Posterior vena cava (tissue), 2 donors: ENCODE measurements at regions not wholly inside any gene's neighbourhood (a gene's known extent, or its start where the extent isn't known, plus 50 kb on each side); places are given as distances from the start of the nearest gene placed in this dataset.

Source experiments
- DNase-seq: peaks from one replicate; pipeline ENCODE4 v3.0.0-alpha.2; 2020; ENCODE audit warnings: low spot score
- intact Hi-C, 2 donors: fragments of 100-400 bp; cut with DNase I; formaldehyde crosslinking; loops; one replicate each; pipeline versions ENCODE4 v1.14.1 to v1.14.2; 2022 to 2023
- donor health status: DM: yes; HTN: yes; CAD: no.
- donor health status: DM: yes; HTN: yes; CAD: no.

GRCh38 chr1:115496904-115497527 is 144.8 kb upstream of the VANGL1 start:
- intact Hi-C loops, result no loop called here
- DNase-seq, result no peak

GRCh38 chr1:115495625-115496024 is 146.1 kb upstream of the VANGL1 start:
- no peak for DNase-seq
- intact Hi-C loops, result no loop called here

DNA sequence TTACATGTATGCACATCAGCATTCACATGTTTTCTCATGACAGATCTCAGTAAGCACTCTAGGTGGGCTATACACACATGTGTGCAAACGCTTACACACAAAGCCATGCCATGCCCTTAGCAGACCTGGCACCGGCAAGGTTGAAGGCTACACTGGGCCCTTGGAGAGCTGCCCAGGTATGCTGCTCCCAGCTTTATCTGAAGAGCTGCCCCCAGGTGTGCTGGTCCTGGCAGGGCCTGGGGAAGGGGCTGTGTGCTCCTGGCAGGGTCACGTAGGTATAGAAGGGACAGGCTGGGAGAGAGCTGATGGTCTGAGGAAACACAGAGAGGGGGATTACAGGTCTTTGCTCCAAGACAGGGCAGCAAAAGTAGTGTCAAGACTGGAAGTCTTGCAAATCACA is 146.7 kb upstream of the VANGL1 start:
- no peak for DNase-seq
- intact Hi-C loops, result no loop called here

- no peak for DNase-seq
- intact Hi-C loops, result no loop called here
These were observed 147.9 kb upstream of the VANGL1 start for GRCh38 chr1:115493834-115494233.

DNA sequence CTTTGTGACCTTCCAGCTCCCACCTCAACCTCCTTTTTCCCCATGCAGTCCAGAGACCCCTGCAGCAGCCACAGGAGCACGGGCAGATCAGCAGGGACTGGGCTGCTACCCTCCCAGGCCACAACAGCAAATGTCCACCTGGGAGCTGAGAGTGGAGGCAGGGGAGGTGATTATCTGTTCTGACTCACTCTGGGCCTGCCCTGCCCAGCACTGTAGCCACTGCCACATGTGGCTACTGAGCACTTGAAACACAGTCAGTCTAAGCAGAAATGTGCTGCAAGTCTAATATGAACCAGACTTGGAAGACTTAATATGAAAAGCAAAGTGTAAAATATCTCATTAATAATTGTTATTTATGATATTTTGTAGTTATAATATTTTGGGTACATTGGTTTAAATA is 148.9 kb upstream of the VANGL1 start:
- intact Hi-C loops, result no loop called here
- DNase-seq, result no peak

DNA sequence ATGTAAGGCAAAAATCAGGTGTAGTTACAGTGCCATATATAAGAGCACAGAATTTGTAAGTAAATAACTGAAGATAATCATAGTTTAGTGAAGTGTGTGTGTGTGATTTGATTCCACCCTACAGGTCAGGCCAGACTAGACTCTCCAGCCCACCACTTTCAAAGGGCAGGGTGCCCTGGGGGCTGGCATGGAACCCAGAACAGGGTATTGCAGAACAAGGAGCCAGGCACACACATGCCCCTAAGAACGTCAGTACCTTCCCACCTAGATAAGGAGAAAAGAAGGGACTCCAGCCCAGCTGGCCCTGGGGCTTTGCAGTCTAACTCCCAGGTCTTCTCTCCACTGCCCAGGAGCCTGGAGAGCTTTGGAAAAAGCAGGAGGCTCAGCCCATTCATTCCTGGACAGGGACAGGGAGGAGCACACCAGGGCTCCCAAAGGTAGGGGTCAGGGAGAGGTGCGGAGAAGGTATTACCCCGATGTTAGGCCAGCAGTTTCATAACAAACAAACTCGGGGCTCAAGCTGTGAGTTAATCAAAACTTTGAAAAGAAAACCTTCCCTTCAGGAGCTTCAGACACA is 149.7 kb upstream of the VANGL1 start:
- DNase-seq, result no peak
- intact Hi-C loops, result no loop called here

GRCh38 chr1:115491298-115492018 is 150.3 kb upstream of the VANGL1 start:
- intact Hi-C loops, result no loop called here
- no peak for DNase-seq

DNA sequence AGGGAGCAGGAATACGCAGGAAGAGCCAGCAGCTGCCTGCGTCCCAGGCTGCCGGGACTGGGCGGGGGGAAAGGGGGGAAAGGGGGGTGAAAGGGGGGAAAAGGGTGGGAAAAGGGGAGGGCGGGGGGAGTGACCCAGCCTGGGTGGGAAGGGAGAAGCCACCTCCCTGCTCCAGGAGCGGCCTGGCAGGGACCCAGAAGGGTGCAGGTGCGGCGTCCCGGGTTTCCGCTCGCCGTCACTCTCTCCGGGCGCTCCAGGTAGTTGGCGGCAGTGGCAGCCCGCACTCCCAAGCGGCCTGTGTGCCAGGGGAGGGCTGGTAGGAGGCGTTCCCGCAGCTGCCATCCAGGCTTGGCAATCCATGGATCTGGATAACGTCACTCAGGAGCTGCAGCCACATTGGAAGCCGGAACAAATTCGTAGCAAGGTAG is 141.0 kb upstream of the NGF start:
- intact Hi-C loops, result no loop called here
- DNase-seq, result no peak

GRCh38 chr1:115477071-115477470 is 139.0 kb upstream of the NGF start:
- intact Hi-C loops, result no loop called here
- no peak for DNase-seq

DNA sequence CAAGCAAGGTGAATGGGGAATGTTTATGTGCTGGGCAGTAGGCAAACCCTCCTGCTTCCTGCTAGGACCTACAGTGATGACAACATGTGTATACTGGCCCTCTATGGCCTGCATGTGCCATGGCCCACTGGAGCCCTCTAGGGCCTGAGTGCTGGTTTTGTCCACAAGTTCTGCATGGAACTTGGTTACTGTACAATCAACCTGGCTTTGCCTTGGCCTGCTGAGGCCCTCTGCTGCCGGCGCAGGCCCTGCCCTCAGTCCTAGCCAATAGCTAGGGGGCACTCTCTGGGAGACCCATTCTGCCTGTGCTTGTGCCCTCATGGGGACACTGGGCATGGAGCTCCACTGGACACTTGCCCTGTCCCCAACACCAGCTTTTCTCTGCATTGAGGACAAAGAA is 138.6 kb upstream of the NGF start:
- no peak for DNase-seq
- intact Hi-C loops, result no loop called here

DNA sequence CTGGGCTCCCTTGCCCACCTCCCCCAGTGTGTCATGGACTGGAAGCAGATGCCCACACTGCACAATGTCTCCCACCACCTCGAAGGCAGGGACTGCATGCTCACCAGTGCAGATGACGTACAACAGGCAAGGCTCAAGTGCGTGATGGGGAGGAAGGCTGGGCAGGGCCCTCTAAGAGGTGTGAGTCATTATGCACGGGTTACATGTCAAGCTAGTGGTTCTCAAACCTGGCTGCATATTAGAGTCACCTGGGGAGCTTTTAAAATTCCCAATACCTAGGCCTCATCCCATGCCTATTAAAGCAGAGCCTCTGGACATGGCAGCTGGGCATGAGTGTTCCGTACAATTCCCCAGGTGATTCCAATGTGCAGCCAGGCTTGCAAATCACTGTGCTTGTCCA is 137.9 kb upstream of the NGF start:
- DNase-seq, result no peak
- intact Hi-C loops, result no loop called here

DNA sequence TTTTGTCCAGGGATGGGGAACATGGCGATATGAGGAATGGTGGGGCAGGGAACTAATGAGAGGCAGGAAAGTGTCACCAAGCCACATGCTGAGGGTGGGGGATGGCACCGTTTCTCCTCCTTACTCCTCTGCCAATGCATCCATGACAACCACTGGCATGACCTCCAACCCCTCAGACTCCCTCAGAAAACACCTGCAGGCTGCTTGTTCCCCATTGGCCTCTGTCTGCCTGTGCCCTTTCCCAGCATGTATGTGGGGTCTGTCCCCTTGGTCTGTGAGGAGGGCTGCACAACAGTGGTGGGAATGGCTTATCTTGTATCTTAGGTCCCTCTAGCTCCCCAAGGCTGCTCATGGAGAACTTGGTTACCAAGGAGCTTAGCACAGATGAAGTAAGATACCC is 137.2 kb upstream of the NGF start:
- intact Hi-C loops, result no loop called here
- DNase-seq, result no peak

GRCh38 chr1:115473986-115474565 is 136.0 kb upstream of the NGF start:
- intact Hi-C loops, result no loop called here
- DNase-seq, result no peak

- intact Hi-C loops, result loop anchor here (5.0 kb wide), 2 partner anchors 333 to 373 kb away; no protein-coding TSS in a partner anchor
- no peak for DNase-seq
These were observed 131.8 kb upstream of the NGF start for GRCh38 chr1:115469703-115470476.

DNA sequence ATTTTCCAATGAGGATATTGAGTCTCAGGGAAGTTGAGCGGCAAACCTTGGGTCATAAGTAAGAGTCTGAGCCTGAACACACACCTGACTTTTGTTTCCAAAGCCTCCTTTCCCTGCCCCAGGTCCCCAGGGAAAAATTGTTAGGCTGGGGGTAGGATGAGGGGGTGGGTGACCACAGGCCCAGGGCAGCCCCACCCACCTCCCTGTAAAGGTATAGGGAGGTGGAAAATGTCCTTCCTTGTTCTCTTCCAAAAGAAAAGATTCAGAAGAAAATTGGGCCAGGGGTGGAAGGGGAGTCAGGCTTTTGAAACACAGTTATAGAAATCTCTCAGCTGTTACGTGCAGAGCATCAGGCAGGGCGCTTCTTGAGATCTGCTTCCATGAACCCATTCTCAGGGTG is 129.7 kb upstream of the NGF start:
- intact Hi-C loops, result loop anchor here (5.0 kb wide), 2 partner anchors 330 to 370 kb away; no protein-coding TSS in a partner anchor
- no peak for DNase-seq

DNA sequence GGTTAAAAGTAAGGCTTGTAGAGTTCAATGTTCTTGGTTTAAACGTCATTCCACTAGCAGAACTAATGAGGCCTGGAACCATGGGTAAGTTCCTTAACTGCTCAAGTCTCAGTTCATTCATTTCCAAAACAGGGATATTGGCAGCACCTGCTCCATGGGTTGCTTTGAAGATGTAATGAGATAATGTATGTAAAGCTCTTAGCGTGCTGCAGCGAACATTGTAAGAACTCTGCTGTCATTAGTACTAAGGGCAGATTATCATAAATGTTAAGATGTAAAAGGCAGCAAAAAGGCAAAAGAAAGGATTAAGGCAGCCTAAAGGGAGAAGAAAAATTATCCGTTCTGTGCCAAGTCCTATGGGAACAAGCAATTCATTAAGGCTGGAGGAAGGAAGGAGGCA is 129.1 kb upstream of the NGF start:
- DNase-seq, result no peak
- intact Hi-C loops, result loop anchor here (5.0 kb wide), 2 partner anchors 330 to 370 kb away; no protein-coding TSS in a partner anchor

- intact Hi-C loops, result loop anchor here (5.0 kb wide), 2 partner anchors 329 to 369 kb away; no protein-coding TSS in a partner anchor
- DNase-seq, result no peak
These were observed 128.4 kb upstream of the NGF start for GRCh38 chr1:115466433-115466832.

DNA sequence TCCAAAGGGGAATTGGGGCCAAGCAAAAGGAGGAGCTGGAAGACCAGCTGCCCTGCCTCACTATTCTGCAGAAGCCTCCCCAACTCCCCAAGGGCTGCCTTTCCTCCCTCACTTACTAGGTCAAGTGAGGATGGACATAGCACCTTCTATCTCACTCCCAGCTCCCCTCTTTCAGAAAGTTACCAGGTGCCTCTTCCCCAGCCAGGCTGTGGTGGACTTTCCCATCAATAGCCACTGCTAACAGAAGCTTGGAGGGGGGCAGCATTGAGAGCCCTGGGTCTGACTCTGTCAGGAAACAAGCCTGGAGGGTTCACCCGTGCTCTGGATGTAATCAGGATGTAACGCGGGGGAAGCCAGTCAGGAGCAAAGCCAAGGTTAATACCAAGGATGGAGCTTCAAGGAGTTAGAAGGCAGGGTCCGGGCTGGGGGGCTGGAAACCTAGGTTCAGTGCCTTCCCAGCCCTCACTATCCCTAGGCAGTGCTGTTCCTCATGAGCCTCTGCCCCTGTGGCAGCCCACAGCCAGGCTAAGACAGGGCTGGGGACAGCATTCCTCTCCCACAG is 127.8 kb upstream of the NGF start:
- DNase-seq, result no peak
- intact Hi-C loops, result loop anchor here (2.0 to 5.0 kb wide), 3 partner anchors 323 to 369 kb away; no protein-coding TSS in a partner anchor

DNA sequence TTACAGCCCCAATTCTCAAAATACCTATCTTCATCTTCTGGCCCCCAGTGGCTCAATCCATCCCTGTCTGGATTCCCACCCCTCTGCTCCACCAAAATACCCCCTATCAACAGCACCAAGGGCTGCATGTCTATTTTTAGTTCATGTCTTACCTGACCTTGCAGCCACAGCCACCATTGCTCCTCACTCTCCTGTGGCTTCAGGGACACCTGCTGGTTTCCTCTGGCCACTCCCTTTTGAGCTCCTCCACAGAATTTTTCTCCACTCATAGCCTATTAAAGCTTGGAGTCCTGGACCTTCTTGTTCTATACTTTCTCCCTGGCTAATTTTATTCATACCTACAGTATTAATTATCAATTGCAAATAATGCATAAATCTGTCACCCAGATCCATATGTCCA is 125.3 kb upstream of the NGF start:
- no peak for DNase-seq
- intact Hi-C loops, result no loop called here
